GM21447 (cell line): ENCODE measurements at regions not wholly inside any gene's neighbourhood (a gene's known extent, or its start where the extent isn't known, plus 50 kb on each side); places are given as distances from the start of the nearest gene placed in this dataset.
"Not testable (repeated sequence)": the region's sequence is repeated elsewhere in the genome, so short reads cannot be mapped to it uniquely, and the experiment has no call there.

Experiments
- ATAC-seq: cut with Tn5 transposase; IDR thresholded peaks from one replicate; pipeline ENCODE4 v1.9.1; 2021; ENCODE audit not compliant: unreplicated experiment

- no peak for ATAC-seq
These were observed 205.4 kb upstream of the PTPRD start for GRCh38 chr9:10818206-10818605.

GRCh38 chr9:10835791-10836463 is 223.1 kb upstream of the PTPRD start:
- no peak for ATAC-seq

GRCh38 chr9:10843151-10843550 is 230.3 kb upstream of the PTPRD start:
- no peak for ATAC-seq

- no peak for ATAC-seq
These were observed 243.0 kb upstream of the PTPRD start for GRCh38 chr9:10855847-10856246.

GRCh38 chr9:10858817-10859216 is 246.0 kb upstream of the PTPRD start:
- ATAC-seq = no peak

GRCh38 chr9:10863476-10863875 is 250.7 kb upstream of the PTPRD start:
- no peak for ATAC-seq

- ATAC-seq = no peak
These were observed 254.4 kb upstream of the PTPRD start for GRCh38 chr9:10867194-10867593.

GRCh38 chr9:10869687-10870086 is 256.9 kb upstream of the PTPRD start:
- ATAC-seq = no peak

- no peak for ATAC-seq
These were observed 261.2 kb upstream of the PTPRD start for GRCh38 chr9:10873999-10874398.

GRCh38 chr9:10875752-10876151 is 262.9 kb upstream of the PTPRD start:
- no peak for ATAC-seq

- no peak for ATAC-seq
These were observed 263.5 kb upstream of the PTPRD start for GRCh38 chr9:10876333-10876732.

GRCh38 chr9:10890266-10890665 is 277.5 kb upstream of the PTPRD start:
- ATAC-seq = not testable (repeated sequence)

GRCh38 chr9:10899509-10899908 is 286.7 kb upstream of the PTPRD start:
- ATAC-seq = no peak

- ATAC-seq = no peak
These were observed 291.2 kb upstream of the PTPRD start for GRCh38 chr9:10903969-10904368.

GRCh38 chr9:10910779-10911178 is 298.0 kb upstream of the PTPRD start:
- no peak for ATAC-seq

GRCh38 chr9:10911373-10911772 is 298.6 kb upstream of the PTPRD start:
- ATAC-seq = no peak

- ATAC-seq = no peak
These were observed 304.2 kb upstream of the PTPRD start for GRCh38 chr9:10917001-10917400.

- no peak for ATAC-seq
These were observed 308.9 kb upstream of the PTPRD start for GRCh38 chr9:10921671-10922070.

GRCh38 chr9:10925896-10926295 is 313.1 kb upstream of the PTPRD start:
- ATAC-seq = no peak

- ATAC-seq = no peak
These were observed 315.6 kb upstream of the PTPRD start for GRCh38 chr9:10928372-10928771.

- no peak for ATAC-seq
These were observed 317.3 kb upstream of the PTPRD start for GRCh38 chr9:10930081-10930480.

- no peak for ATAC-seq
These were observed 334.0 kb upstream of the PTPRD start for GRCh38 chr9:10946676-10947410.

- ATAC-seq = no peak
These were observed 345.1 kb upstream of the PTPRD start for GRCh38 chr9:10957878-10958277.
